Uterus (tissue), 3 donors: ENCODE measurements at regions not wholly inside any gene's neighbourhood (a gene's known extent, or its start where the extent isn't known, plus 50 kb on each side); places are given as distances from the start of the nearest gene placed in this dataset.

Experiments used
- DNase-seq, 2 donors: peaks; one replicate each; pipeline ENCODE4 v3.0.0-alpha.2; 2019 to 2020
- H3K27ac ChIP-seq, 2 donors: fragments of 200-600 bp; sonication (generic); 1 replicate in 1 of 2; 2 replicates in 1 of 2; pipeline ENCODE4 v1.5.1; 2016 to 2018
- H3K27me3 ChIP-seq, 2 donors: fragments of 200-600 bp; sonication (generic); one replicate each; pipeline ENCODE4 v1.5.1; 2018 to 2019; ENCODE audit warnings: control low read depth in 1 of 2
- H3K36me3 ChIP-seq, 2 donors: fragments of 200-600 bp; sonication (generic); one replicate each; pipeline ENCODE4 v1.5.1; 2019; ENCODE audit warnings: control low read depth in 1 of 2
- H3K4me1 ChIP-seq, 2 donors: fragments of 200-600 bp; sonication (generic); one replicate each; pipeline ENCODE4 v1.5.1; 2018 to 2019; ENCODE audit warnings: control low read depth in 1 of 2
- H3K4me3 ChIP-seq, 2 donors: fragments of 200-600 bp; sonication (generic); 1 replicate in 1 of 2; 2 replicates in 1 of 2; pipeline ENCODE4 v1.5.1; 2018 to 2019; ENCODE audit warnings: mild to moderate bottlenecking in 1 of 2
- H3K9me3 ChIP-seq, 2 donors: fragments of 200-600 bp; sonication (generic); one replicate each; pipeline ENCODE4 v1.5.1; 2019; ENCODE audit warnings: control low read depth in 1 of 2
- POLR2A ChIP-seq, 2 donors: fragments of 450-650 bp; IDR thresholded peaks; one replicate each; pipeline ENCODE4 v1.6.1; 2016; ENCODE audit warnings: antibody characterized with exemption in 2 of 2, mild to moderate bottlenecking in 1 of 2, moderate library complexity in 1 of 2
- intact Hi-C: fragments of 100-400 bp; cut with DNase I; formaldehyde crosslinking; loops from one replicate; pipeline ENCODE4 v1.15.1; 2023; ENCODE audit warnings: low total_unique reads
- TF ChIP-seq, protein P1 (sequence below), 4 experiments: fragments of 200-600 bp in 2 of 4; fragments of 450-650 bp in 2 of 4; sonication (generic) in 2 of 4; IDR thresholded peaks; one replicate each; pipeline ENCODE4 v1.5.1; 2016 to 2019; ENCODE audit warnings: antibody characterized with exemption in 4 of 4, mild to moderate bottlenecking in 2 of 4, moderate library complexity in 1 of 4
- donor health status: DM: yes; HTN: yes; CAD: no.

DNA sequence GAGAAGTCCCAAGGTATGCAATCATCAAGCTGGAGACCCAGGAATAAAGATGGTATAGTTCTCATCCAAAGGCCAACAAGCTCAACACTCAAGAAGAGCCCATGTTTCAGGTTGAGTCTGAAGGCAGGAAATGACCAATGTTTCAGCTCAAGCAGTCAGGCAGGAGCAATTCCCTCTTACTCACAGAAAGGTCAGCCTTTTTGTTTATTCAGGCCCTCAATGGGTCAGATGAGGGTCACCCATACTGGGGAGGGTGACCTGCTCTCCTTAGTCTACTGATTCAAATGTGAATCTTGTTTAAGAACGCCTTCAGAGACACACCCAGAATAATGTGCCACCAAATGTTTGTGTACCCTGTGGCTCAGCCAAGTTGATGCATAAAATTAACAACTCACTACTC lies 262.4 kb downstream of the USP25 start:
- TF ChIP-seq, protein P1, sequence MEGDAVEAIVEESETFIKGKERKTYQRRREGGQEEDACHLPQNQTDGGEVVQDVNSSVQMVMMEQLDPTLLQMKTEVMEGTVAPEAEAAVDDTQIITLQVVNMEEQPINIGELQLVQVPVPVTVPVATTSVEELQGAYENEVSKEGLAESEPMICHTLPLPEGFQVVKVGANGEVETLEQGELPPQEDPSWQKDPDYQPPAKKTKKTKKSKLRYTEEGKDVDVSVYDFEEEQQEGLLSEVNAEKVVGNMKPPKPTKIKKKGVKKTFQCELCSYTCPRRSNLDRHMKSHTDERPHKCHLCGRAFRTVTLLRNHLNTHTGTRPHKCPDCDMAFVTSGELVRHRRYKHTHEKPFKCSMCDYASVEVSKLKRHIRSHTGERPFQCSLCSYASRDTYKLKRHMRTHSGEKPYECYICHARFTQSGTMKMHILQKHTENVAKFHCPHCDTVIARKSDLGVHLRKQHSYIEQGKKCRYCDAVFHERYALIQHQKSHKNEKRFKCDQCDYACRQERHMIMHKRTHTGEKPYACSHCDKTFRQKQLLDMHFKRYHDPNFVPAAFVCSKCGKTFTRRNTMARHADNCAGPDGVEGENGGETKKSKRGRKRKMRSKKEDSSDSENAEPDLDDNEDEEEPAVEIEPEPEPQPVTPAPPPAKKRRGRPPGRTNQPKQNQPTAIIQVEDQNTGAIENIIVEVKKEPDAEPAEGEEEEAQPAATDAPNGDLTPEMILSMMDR (IDR thresholded peaks at IDR 0.05), result no peak
- no peak for TF ChIP-seq POLR2A (IDR thresholded peaks at IDR 0.05)
- Histone ChIP-seq H3K36me3 (no peaks in the 10 kb centered on the region), H3K4me3 (no peak overlapping the region), H3K27ac (no peak overlapping the region), H3K27me3 (no peaks in the 10 kb centered on the region), H3K4me1 (peaks cover 0 to 4% of the 10 kb centered on the region in 2 donors), H3K9me3 (no peaks in the 10 kb centered on the region)
- no peak for DNase-seq
- intact Hi-C loops, result no loop called here

DNA sequence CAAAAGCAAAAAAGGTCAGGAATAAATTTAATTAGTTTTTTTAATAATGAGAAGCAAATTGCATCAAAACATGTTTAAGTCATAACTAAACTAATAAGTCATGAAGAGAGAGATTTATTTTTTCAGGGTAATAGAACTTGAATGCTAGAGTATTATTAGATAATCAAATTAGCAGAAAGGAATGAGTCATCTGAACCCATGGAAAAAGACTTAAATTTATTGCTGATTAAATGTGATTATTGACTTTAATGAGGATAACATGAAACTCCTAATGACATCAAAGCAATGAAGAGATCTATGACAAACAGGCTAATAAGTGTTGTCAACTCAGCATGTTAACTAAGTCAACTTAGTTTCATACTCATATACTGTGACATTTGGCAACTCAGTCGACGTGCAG lies 264.2 kb downstream of the USP25 start:
- TF ChIP-seq, protein P1 (IDR thresholded peaks at IDR 0.05), result no peak
- TF ChIP-seq POLR2A (IDR thresholded peaks at IDR 0.05), result no peak
- H3K4me3 ChIP-seq, result no peak overlapping the region
- DNase-seq, result no peak
- no peaks in the 10 kb centered on the region for H3K9me3 ChIP-seq
- peaks cover 0 to 4% of the 10 kb centered on the region in 2 donors for H3K4me1 ChIP-seq
- H3K36me3 ChIP-seq, result no peaks in the 10 kb centered on the region
- H3K27me3 ChIP-seq, result no peaks in the 10 kb centered on the region
- intact Hi-C loops, result no loop called here
- H3K27ac ChIP-seq, result no peak overlapping the region

DNA sequence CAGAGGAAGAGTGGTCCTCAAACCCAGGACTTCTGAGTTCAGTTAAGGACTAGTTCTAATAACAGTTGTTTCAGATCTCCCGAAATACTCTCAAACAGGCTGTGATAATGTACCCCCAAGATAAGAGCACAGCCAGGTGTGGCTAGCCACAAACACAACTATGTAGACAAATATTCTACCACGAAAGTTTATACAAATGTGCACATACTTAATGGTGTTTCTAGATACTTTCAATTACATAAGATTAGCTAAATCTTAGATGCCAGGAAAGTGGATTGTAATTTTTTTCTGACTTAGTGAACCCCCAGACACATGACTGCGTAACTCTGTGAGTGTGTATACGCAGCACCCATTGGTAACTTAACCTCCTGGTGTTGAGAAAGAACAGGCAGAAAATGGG lies 270.0 kb downstream of the USP25 start:
- TF ChIP-seq POLR2A (IDR thresholded peaks at IDR 0.05), result no peak
- TF ChIP-seq, protein P1 (IDR thresholded peaks at IDR 0.05), result no peak
- intact Hi-C loops, result no loop called here
- Histone ChIP-seq H3K36me3 (no peaks in the 10 kb centered on the region), H3K4me1 (peaks cover 0 to 4% of the 10 kb centered on the region in 2 donors), H3K9me3 (no peaks in the 10 kb centered on the region), H3K4me3 (no peak overlapping the region), H3K27ac (peak overlapping the region; percentile 33 to 68), H3K27me3 (no peaks in the 10 kb centered on the region)
- DNase-seq, result no peak

DNA sequence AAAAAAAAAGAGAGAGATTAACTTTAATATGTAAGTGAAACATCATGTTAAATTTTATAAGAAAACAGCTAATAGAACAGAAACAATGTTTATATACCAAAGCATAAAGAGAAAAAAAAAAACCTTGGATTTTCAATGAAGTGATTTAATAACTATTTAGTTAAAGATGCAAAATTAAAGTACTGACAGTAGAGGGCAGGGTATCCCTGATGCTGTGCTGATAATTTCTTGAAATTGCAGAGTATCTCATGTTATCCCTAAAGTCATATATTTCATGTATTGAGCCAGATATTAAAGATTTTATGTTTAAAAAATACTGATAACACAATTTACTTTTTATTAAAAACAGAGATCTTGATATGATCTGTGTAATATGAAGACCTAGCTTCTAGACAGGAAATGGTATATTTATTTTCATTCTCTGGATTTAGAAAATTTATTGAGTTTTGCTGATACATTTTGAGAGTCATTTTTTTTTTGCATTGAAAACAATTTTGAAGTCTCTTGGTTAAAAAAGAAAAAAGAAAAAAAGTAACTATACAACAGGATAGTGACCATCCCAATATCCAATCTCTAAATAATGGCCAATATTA lies 273.2 kb downstream of the USP25 start:
- no peak for TF ChIP-seq POLR2A (IDR thresholded peaks at IDR 0.05)
- TF ChIP-seq, protein P1 (IDR thresholded peaks at IDR 0.05), result peak; percentile 27 to 57 (median 54)
- H3K27me3 ChIP-seq, result no peaks in the 10 kb centered on the region
- no peaks in the 10 kb centered on the region for H3K36me3 ChIP-seq
- no peak overlapping the region for H3K4me3 ChIP-seq
- H3K27ac ChIP-seq, result peak overlapping the region; percentile 60 to 63
- DNase-seq, result no peak
- no peaks in the 10 kb centered on the region for H3K4me1 ChIP-seq
- no peaks in the 10 kb centered on the region for H3K9me3 ChIP-seq
- intact Hi-C loops, result no loop called here

DNA sequence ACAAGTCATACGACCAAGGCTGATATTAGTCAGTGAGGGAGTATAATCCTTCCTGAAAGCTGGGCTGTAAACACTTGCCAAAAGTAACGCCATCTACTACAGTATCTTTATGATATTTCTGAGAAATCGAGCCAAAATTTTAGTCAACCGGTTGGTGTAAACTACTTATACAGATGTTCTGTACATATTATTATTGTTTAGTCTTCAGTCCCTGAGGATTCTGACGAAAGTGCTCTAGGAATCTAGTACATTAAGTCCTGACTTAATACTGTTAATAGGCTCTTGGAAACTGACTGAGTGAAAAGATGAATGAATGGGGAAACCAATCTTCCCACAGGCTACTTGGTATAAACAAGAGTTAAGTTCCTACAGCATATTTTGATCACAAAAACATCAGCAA lies 274.3 kb downstream of the USP25 start:
- DNase-seq, result no peak
- Histone ChIP-seq H3K4me3 (no peak overlapping the region), H3K4me1 (no peaks in the 10 kb centered on the region), H3K27me3 (no peaks in the 10 kb centered on the region), H3K27ac (peak overlapping the region; percentile 60 to 63), H3K36me3 (no peaks in the 10 kb centered on the region), H3K9me3 (no peaks in the 10 kb centered on the region)
- intact Hi-C loops, result no loop called here
- no peak for TF ChIP-seq POLR2A (IDR thresholded peaks at IDR 0.05)
- TF ChIP-seq, protein P1 (IDR thresholded peaks at IDR 0.05), result no peak
